ENCODE measurements at regions not wholly inside any gene's neighbourhood (a gene's known extent, or its start where the extent isn't known, plus 50 kb on each side); places are given as distances from the start of the nearest gene placed in this dataset.

GRCh38 chr16:50476486-50477255 is 71.5 kb upstream of the NKD1 start:
- no peak for DNase-seq (ENCODE audit: low spot score)
- Histone ChIP-seq H3K27me3 (ENCODE audit: insufficient read depth) (no peaks in the 10 kb centered on the region), H3K9me2 (ENCODE audit: insufficient read depth) (peaks cover 6% of the 10 kb centered on the region), H4K20me1 (replicated peaks; ENCODE audit: insufficient read depth) (no peaks in the 10 kb centered on the region), H3K4me2 (no peak overlapping the region), H3K79me2 (replicated peaks; ENCODE audit: insufficient read depth) (no peaks in the 10 kb centered on the region), H3K4me3 (no peak overlapping the region), H2AFZ (no peak overlapping the region), H3K36me3 (ENCODE audit: insufficient read depth) (no peaks in the 10 kb centered on the region), H3F3A (replicated peaks; ENCODE audit: low read depth) (no peaks in the 10 kb centered on the region), H3K4me1 (ENCODE audit: insufficient read depth) (no peaks in the 10 kb centered on the region), H3K27ac (ENCODE audit: low read depth) (no peak overlapping the region)
- TF ChIP-seq NANOG (IDR thresholded peaks at IDR 0.05; ENCODE audit: borderline replicate concordance) (no peak), STAT1 (IDR thresholded peaks at IDR 0.05; ENCODE audit: unreplicated experiment) (no peak), ZNF462 (CRISPR knock-in tag; IDR thresholded peaks at IDR 0.05) (no peak), EZH2 (IDR thresholded peaks at IDR 0.05; ENCODE audit: low read depth, unreplicated experiment) (no peak), ZNF114 (CRISPR knock-in tag; IDR thresholded peaks at IDR 0.05) (no peak), CTCF (conservative IDR thresholded peaks at IDR 0.05; ENCODE audit: low read depth in 2 of 2) (no peak), ZNF331 (CRISPR knock-in tag; IDR thresholded peaks at IDR 0.05; ENCODE audit: low read depth) (no peak), REST (IDR thresholded peaks at IDR 0.05; ENCODE audit: unreplicated experiment) (no peak), JUNB (IDR thresholded peaks at IDR 0.05; ENCODE audit: unreplicated experiment) (no peak), POLR2AphosphoS5 (IDR thresholded peaks at IDR 0.05; ENCODE audit: low read depth) (no peak), CREB1 (CRISPR knock-in tag; IDR thresholded peaks at IDR 0.05; ENCODE audit: low read depth) (no peak), EZH2phosphoT487 (IDR thresholded peaks at IDR 0.05; ENCODE audit: unreplicated experiment) (no peak)
- peaks cover 17% of the 10 kb centered on the region for H3K4me1 Mint-ChIP-seq
- H3K36me3 Mint-ChIP-seq (ENCODE audit: low read depth), result no peaks in the 10 kb centered on the region; the same call in 2 of the 3 replicates
- no peak overlapping the region for H3K4me3 Mint-ChIP-seq
- H3K27me3 Mint-ChIP-seq (ENCODE audit: insufficient read depth, low read depth, poor library complexity), result peaks cover 5% of the 10 kb centered on the region
- peaks cover 2% of the 10 kb centered on the region; the same call in 2 of the 3 replicates for H3K9me3 Mint-ChIP-seq
- no peak overlapping the region for H3K27ac Mint-ChIP-seq
- no peak for ATAC-seq

Measured in GM23338 (cell line).